Kidney tubule cell (primary cell): ENCODE measurements at regions not wholly inside any gene's neighbourhood (a gene's known extent, or its start where the extent isn't known, plus 50 kb on each side); places are given as distances from the start of the nearest gene placed in this dataset.
A peak's percentile ranks its signal among the peaks of the same experiment; 100 is the strongest.
"Not testable (repeated sequence)": the region's sequence is repeated elsewhere in the genome, so short reads cannot be mapped to it uniquely, and the experiment has no call there.

Experiments
- DNase-seq: peaks from one replicate; pipeline ENCODE4 v3.0.0-alpha.2; 2018; ENCODE audit warnings: low spot score

DNA sequence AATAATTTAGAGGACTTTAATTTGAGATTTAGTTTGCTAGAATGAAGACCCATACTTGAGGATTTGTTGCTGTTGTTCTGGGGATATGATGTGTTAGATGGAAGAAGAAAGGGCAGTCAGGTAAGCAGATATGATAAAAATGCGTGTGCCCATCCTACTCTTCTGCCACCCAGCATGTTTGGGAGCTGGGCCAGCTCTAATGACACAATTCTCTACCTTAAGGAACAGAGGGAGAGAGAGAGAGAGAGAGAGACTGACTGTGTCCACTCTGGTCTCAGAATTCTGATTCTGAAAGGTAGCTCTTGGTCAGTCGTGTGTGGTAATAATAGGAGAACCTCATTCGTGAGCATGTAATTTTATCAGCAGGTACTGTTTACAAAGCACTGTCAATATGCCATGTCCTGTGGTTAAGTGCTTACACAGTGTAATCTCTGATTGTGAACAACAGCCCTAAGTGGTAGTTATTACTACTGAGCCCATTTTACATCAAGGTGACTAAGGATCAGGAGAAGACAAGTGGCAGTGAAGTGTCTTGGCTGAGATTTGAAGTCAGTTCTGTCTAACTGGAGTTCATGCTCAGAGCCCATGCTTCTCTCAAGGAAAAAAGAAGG is 307.4 kb upstream of the SEMA6A start:
- DNase-seq = no peak

DNA sequence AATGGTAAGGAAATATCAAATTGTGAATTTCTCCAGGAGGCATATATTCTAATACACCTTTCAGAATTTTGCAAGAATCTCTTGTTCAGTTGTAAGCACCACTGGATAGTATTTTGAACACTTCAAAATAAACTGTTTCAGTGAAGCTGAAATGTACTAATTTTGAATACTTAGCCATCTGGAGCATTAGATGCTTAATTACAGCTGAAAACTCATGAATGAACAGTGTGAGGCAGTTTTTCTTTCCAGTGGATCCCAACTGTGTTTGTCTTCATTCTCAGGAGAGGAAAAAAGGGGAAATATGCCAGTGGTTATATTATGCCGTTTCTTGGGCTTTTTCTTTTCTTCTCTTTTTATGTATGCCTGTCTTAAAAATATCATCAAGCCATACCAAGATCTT is 306.0 kb upstream of the SEMA6A start:
- no peak for DNase-seq

DNA sequence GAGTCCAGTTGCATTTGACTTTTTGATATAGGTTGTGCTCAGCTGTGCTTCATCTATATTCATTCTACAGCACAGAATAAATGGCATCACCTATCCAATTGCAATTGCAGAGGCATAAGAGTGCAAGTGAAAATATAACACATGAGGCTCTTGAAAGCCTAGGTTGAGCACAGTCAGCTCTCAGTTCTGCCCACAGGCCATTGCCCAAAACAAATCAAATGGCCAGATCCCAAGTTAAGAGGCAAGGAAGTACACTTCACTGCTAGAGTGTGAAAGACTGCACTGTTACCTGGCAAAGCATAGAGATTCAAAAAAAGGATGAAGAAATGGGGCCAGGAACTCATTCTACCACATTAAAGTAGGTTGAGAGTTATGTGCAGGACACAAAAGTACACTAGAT is 305.5 kb upstream of the SEMA6A start:
- no peak for DNase-seq

DNA sequence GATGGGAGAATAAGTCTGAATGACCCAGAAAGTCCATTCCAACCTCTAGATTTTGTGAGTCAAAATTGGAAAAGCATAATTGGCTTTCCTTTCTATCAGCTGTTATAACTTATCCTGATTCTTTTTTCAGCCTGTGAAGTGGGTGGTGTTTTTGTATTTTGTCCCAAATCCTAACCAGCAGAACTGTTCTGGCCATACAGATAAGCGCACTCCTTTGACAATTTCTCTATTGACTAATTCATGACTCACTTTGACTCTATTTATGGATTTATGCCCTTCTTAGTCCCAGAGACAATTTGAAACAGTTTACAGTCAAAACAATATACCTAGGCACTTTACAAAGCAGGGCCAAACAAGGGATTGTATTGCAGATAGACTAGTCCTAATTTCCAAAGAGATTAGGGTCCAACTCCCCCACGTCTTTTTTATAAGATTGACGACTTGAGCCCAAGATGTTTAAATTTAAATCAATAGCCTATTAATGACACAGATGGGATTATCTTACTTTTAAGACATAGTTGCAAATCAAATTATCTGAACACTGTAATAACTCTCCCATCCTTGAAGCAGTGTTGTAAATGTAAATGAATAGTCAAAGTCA is 301.7 kb upstream of the SEMA6A start:
- no peak for DNase-seq

DNA sequence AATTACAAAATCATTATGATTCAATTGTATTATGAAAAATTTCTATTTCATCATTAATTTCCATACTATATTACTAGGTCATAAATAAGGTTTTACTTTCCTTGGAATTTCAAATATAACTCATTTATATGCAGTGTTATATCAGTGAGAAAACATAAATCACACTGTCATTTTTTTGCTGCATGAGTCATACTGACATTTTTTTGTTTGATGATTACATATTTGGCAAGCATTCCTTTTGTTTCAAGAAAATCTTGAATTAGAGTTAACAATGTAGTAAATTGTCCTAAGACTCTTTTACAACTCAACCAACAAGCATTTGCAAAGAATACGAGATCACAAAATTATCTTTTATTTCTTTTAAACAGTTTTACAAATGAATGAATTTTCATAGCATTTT is 298.4 kb upstream of the SEMA6A start:
- no peak for DNase-seq

DNA sequence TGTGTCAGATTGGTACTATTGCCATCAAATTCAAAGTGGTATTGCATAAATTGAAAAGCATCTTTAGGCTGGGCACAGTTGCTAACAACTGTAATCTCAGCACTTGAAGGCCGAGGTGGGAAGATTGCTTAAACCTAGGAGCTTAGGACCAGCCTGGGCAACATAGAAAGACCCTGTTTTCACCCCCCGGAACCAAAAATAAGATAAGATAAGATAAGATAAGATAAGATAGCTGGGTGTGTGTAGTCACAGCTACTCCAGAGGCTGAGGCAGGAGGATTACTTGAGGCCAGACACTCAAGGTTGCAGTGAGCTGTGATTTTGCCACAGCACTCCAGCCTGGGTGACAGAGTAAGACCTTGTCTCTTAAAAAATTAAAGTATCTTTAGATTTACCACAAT is 297.9 kb upstream of the SEMA6A start:
- DNase-seq = no peak

DNA sequence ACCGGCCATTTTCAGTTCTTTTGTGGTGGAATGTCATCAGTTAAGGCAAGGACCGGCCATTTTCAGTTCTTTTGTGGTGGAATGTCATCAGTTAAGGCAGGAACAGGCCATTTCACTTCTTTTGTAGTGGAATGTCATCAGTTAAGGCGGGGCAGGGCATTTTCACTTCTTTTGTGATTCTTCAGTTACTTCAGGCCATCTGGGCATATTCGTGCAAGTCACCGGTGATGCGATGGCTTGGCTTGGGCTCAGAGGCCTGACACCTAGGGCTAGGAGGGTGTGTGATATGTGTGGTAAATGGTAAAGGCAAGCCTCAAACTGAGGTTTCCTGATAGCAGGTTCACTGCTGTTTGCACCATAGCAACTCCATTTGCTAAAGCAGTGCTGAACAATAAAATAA is 293.2 kb upstream of the SEMA6A start:
- DNase-seq = not testable (repeated sequence)

DNA sequence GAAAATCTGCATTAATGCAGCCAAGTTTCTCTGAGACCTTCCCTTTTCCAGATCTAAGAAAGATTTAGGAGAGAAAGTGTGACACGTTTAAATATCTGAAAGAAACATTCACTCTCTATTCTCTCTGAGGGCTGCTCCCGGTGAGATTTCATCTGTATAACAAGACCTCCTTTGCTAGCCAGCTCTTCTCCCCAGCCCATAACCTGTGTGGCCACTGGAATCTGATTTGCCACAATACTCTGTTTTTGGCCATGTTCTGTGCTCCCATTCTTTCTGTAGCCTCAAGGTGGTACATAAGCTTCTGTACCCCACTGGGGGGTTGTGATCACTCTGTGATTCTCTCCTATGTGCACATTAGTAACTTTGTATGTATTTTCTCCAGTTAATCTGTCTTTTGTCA is 291.0 kb upstream of the SEMA6A start:
- no peak for DNase-seq

DNA sequence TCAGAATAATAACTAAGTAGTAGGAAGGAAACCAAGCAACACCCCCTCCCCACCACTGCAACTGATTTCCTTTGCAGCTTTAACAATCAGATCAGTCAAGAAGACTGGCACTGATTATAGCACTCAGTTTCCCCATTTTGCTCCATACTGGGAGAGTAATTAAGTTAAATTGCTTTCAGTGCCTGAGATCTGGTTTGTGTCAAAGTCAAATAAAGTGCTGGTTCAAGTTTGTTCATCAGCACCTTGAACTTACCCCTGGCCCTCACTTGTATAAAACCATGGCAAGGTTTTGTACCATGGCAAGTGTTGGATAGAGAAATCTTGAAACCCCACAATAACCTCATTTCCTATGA is 290.2 kb upstream of the SEMA6A start:
- no peak for DNase-seq

DNA sequence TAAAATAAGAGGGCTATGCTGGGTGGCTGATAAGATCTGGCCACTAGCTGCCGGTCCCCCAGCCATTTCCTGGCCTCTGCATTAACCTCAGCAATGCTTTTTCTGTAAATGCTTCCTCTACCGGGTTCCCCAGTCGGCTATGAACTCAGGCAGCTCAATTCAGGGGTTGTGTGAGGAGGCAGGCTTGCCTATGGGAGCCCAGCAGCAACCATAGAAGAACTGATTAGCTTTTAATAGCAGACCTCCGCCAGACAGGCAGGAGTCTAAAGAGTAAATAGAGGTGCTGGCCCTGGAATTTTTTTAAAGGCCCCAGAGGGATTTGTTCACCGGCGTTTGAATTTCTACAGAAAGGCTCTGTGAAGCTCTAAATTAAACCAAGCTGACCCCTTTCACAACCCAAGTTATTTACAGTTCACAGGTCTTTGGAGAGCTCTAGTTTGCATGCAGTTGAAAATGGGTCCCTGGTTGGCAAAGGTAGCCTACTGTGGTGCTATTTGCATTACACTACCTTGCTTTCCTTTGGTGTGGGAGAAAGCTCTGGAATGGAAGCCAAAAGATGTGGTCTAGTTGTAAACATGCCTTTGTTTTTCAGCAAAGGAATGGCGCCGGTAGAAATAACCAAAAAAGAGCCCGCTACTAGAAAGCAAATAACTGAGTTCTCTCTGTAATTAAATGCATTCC is 289.7 kb upstream of the SEMA6A start:
- DNase-seq = no peak

DNA sequence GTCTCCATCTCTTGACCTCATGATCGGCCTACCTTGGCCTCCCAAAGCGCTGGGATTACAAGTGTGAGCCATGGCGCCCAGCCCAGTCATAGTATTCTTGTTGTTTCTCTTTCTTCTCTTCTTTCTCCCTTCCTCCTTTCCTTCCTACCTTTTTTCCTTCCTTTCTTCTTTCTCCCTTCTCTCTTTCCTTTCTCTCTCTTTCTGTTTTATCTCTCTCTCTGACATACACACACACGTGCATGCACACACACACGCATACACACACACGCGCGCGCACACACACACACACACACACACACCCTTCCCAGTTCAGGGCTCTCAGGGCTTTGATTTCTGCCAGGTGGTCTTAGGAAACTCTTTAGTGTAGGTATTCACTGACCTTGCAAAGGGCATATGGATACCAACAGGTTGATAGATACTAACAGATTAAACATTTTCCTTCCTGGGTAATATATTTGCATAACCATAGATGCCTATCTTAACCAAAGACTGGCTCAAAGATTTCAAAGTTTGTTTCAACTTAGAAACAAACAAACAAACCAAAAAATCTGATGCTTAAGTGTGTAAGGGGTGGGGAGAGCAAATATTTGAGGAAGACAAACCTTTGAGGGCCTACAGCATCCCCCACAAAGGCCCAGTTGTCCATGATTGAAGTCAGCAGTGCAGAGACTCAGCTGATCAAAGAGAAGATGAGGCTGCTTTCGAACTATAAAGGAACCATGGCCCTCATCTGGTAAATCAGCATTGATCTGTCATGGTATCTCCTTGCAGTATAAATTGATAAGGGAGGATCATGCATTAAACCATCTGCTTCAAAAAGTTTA is 288.2 kb upstream of the SEMA6A start:
- DNase-seq = no peak

DNA sequence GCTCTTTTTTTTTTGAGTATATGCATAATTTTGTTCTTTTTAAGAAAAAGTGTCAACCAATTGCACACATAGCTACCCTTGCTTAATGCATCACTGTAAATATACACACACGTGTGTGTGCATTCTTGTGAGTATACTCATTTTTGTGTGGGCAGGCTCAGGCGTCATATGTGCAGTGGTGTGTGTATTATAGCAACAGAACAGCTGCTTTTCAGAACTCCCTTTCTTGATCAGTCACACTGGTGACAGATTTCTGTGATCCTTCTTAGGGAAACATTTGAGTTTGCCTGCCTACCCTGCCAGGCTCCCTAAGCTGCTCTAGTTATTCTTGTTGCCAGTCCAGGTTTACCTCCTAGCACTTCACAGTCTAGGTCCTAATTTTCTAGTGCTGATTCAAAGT is 287.0 kb upstream of the SEMA6A start:
- peak; percentile 46 for DNase-seq

DNA sequence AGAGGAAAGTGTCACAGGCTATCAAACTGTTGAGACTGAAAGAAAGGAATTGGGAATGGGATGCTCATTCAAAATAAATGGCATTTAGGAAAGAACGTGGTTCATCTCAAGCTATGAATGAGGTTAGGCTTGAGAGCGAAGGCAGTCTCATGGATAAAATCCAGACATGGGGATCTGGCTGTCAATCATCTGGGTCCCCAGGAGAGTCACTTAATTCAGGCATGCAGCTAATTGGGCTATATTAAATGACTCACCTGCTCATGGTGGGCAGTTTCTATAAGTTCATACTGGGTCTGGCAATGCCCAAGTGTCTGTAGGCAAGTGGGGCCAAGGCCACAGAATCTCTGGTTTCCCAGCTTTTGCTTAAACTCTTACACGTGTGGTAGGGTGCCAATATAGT is 286.5 kb upstream of the SEMA6A start:
- no peak for DNase-seq

DNA sequence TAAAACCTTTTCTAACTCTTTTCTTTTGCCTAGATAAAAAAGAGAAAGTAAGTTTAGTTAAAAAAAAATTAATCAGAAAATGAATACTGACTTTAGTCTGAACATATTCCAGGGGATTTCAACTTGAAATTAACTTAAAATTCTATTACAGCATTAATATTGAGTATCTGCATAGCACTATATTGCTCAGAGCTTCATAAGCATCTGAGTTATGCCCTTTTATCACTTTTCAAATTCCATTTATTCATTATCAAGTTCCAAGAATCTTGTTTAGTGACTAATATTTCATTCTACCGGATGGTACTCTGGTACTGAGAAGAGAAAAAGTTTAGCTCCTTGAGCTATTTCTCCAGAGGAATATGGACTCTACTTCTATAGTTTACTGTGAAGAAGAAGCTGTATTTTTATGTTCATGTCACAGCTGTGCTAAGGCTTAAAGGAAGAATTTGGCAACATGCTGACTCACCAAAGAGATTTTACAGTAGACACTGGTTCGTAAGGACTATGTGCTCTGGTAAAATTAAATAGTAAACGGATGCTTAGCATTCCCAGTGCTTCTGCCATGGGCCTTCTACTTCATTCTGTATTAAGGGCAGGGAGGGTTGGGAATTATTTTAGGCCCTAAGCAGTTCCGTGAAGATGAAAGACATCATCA is 285.2 kb upstream of the SEMA6A start:
- no peak for DNase-seq

DNA sequence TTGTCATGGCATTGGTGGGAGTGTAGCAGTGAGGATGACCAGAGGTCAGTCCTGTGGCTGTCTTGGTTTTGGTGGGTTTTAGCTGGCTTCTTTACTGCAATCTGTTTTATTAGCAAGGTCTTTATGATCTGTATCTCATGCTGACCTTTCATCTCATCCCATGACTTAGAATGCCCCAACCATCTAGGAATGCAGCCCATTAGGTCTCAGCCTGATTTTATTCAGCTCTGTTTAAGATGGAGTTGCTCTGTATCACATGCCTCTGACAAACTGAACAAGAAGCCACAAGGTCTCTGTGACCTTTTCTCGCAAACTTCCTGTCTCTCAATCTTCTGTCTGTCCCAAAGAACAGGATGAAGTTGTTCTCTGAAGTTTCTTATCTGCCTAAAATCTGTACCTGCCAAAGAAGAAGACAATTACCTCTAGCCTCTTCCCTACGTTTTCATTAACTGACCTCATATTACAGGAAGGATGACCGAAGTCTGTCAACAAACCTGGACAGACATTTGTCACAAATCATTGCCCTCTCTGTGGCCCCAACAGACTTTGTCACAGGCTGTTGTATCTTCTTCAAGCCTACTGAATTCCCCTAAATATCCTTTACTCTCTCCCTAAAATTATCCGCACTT is 284.2 kb upstream of the SEMA6A start:
- DNase-seq = peak; percentile 5

DNA sequence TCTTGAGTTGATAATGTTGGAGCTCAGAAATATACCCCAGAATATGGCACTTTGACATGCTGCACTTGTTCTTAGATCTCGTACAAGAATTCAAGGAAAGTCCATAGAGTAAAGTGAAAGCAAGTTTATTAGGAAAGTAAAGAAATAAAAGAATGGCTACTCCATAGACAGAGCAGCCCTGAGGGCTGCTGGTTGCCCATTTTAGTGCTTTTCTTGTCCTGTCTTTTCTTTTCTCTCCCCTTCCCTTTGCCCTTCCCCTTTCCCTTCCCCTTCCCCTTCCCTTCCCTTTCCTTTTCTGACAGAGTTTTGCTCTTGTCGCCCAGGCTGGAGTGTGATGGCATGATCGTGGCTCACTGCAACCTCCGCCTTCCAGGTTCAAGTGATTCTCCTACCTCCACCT is 283.4 kb upstream of the SEMA6A start:
- DNase-seq = not testable (repeated sequence)

DNA sequence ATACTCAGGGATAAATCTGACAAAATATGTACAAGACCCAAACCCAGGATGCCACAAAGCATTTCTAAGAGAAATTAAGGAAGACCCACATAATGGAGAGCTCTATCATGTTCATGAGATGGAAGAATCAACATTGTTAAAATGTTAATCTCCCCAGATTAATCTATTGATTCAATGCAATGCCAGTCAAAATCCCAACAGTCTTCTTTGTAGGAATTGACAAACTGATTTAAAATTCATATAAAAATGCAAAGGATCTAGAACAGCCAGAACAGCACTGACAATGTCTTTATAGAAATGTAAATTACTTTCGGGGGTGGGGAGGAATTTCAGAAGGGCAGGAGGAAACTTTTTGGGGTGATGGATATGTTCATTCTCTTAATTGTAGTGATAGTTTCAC is 281.6 kb upstream of the SEMA6A start:
- DNase-seq = no peak

DNA sequence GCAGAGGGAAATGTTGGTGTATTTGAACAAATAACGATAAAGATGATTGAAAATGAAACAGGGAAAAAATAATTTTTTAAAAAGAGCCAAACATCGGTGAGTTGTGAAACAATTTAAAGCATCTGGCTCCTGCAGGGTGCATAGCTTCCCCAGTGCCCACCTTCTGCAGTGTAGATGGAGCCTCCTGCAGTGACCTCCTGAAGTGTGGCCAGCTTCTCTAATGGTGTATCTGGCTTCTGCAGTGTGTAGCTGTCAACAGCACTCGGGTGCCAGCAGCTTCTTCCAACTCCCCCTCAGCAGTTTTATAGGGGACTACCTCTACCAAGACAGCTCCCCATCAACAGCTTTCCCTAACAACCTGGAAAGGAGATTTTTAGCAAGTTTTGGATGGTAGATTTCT is 279.4 kb upstream of the SEMA6A start:
- no peak for DNase-seq

DNA sequence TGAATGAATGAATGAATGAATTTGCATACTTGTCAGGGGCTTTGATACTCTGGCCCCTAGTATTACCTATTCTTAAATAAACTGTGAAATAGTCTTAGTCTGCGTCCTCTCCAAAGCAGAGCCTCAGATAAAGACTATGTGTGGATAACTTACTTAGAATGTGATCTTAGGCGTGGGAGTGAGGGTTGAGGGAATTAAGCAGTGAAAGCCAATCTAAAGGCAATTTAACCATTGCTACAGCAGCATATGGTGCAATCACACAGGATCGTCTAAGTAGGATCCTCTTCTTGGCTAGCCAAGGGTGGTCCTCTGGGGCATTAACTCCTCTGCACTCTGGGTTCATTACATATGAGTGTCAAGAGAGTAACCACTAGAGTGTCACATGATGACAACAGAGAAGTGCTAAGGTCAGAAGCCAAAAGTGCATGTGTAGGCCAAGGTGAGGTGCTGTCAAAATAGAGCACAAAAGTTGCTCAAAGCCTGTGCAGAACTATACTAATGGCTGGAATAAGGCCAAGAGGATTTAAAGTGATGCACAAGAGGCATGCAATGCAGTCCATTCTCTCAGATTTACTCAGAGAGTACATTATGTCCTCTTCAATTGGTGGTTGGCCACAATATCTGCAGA is 274.4 kb upstream of the SEMA6A start:
- DNase-seq = no peak

DNA sequence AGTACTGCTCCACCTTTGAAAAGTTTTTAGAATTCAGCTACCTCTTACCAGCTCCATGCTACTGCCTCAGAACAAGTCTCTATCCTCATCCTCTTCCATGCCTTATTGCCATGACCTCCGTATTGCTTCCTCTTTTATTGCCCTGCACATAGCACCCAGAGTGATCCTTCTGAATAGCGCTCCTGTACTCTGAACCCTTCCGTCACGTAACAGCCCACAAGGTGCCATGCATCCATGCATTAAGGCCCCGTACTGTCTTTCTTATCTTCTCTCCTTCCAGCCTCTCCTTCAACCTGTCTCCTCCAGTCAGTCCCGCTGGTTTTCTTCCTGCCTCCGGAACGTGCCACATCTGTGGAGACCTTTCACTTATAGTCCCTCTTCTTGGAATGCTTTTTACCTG is 273.3 kb upstream of the SEMA6A start:
- no peak for DNase-seq

DNA sequence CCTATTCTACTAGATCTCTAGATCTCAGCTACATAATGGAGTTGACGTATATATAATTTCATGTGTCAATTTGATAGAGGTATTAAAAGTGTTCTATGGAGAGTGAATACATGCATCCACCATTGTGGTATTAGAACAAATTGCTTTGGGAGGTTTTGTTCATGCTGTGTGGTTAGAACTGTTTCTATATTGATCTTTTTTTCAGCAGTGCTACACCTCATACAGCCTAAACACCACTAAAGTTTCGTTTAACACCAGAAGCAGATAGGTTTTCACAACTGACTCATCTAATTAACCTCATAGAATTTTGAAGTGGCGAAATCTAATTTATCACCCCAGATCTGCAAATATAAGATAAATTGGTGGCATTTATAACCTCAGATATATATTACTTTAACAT is 269.4 kb upstream of the SEMA6A start:
- DNase-seq = no peak

DNA sequence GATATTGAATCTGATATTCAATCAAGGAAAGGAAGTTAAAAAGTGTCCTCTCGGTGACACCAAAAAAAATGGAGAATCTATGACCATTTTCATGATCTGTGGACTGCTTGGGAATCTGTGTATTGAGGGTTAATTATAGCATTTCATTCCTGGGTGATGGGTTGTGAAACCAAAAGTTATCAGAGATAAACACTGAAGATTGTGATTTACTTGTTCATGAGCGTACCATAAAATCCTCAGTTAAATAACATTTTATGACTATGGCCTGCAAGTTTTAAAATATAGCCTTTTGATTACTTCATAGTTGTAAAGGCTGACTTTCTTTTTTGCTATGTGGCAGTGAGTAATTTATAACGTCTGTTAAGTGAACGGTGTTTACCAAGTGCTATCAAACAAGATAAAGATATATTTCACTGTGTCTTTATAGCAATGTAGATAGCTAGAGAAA is 267.9 kb upstream of the SEMA6A start:
- DNase-seq = no peak
